Inflammatory macrophage (primary cell): ENCODE measurements at regions not wholly inside any gene's neighbourhood (a gene's known extent, or its start where the extent isn't known, plus 50 kb on each side); places are given as distances from the start of the nearest gene placed in this dataset.
"Not testable (repeated sequence)": the region's sequence is repeated elsewhere in the genome, so short reads cannot be mapped to it uniquely, and the experiment has no call there.

Experiments
- DNase-seq, 2 donors: peaks; one replicate each; pipeline ENCODE4 v3.0.0-alpha.2; 2020 to 2022

GRCh38 chr1:191520345-191520744, 637.9 kb upstream of the RGS18 start:
- DNase-seq: no peak

GRCh38 chr1:191525944-191526343, 632.3 kb upstream of the RGS18 start:
- not testable (repeated sequence) for DNase-seq

GRCh38 chr1:191528275-191528674, 630.0 kb upstream of the RGS18 start:
- no peak for DNase-seq

- no peak for DNase-seq
These were observed 627.3 kb upstream of the RGS18 start for GRCh38 chr1:191530928-191531327.

GRCh38 chr1:191533254-191533653, 625.0 kb upstream of the RGS18 start:
- no peak for DNase-seq

GRCh38 chr1:191536791-191537429, 621.4 kb upstream of the RGS18 start:
- no peak for DNase-seq

- no peak for DNase-seq
These were observed 616.5 kb upstream of the RGS18 start for GRCh38 chr1:191541758-191542157.

- DNase-seq: no peak
These were observed 615.8 kb upstream of the RGS18 start for GRCh38 chr1:191542444-191542843.

GRCh38 chr1:191546803-191547202, 611.5 kb upstream of the RGS18 start:
- DNase-seq: no peak

- DNase-seq: no peak
These were observed 607.2 kb upstream of the RGS18 start for GRCh38 chr1:191551019-191551418.

- no peak for DNase-seq
These were observed 599.9 kb upstream of the RGS18 start for GRCh38 chr1:191558379-191558778.

- no peak for DNase-seq
These were observed 597.0 kb upstream of the RGS18 start for GRCh38 chr1:191561276-191561675.

GRCh38 chr1:191564275-191564674, 594.0 kb upstream of the RGS18 start:
- DNase-seq: no peak

- no peak for DNase-seq
These were observed 585.8 kb upstream of the RGS18 start for GRCh38 chr1:191572479-191572878.

GRCh38 chr1:191575180-191575579, 583.1 kb upstream of the RGS18 start:
- DNase-seq: no peak

- no peak for DNase-seq
These were observed 582.5 kb upstream of the RGS18 start for GRCh38 chr1:191575746-191576145.

- DNase-seq: no peak
These were observed 581.0 kb upstream of the RGS18 start for GRCh38 chr1:191577213-191577612.

GRCh38 chr1:191578281-191578680, 580.0 kb upstream of the RGS18 start:
- DNase-seq: no peak

GRCh38 chr1:191579019-191579418, 579.2 kb upstream of the RGS18 start:
- DNase-seq: no peak

- peak in 1 of 2 donors; percentile 6 for DNase-seq
These were observed 576.1 kb upstream of the RGS18 start for GRCh38 chr1:191582169-191582568.

- DNase-seq: no peak
These were observed 573.2 kb upstream of the RGS18 start for GRCh38 chr1:191585095-191585494.

GRCh38 chr1:191588905-191589304, 569.4 kb upstream of the RGS18 start:
- no peak for DNase-seq

- DNase-seq: no peak
These were observed 568.7 kb upstream of the RGS18 start for GRCh38 chr1:191589536-191589935.

- no peak for DNase-seq
These were observed 567.7 kb upstream of the RGS18 start for GRCh38 chr1:191590578-191590977.

GRCh38 chr1:191592039-191592438, 566.2 kb upstream of the RGS18 start:
- peak; percentile 27 to 34 for DNase-seq
